A549 (cell line): ENCODE measurements at regions not wholly inside any gene's neighbourhood (a gene's known extent, or its start where the extent isn't known, plus 50 kb on each side); places are given as distances from the start of the nearest gene placed in this dataset.

Source experiments
- ATAC-seq, 2 experiments: fragments of 200-7000 bp in 1 of 2; fragments of >200 bp in 1 of 2; cut with Nextera tagmentation in 1 of 2; cut with Tn5 transposase in 1 of 2; 3 replicates each; pipeline versions ENCODE4 v1.8.0 to v1.9.1; 2018 to 2020; ENCODE audit warnings: mild to moderate bottlenecking in 1 of 2, moderate library complexity in 1 of 2
- CTCF ChIA-PET: fragments of 300-600 bp; sonication (Branson Sonifier 250); formaldehyde crosslinking; extraction: SDS; loops from one replicate; lab custom pipeline; 2021; ENCODE audit warnings: antibody characterized with exemption, inconsistent platforms; lab: Yijun Ruan, JAX
- POLR2A ChIA-PET: fragments of 350-600 bp; formaldehyde crosslinking; extraction: SDS; loops from one replicate; lab custom pipeline; 2021; ENCODE audit warnings: antibody characterized with exemption, inconsistent platforms; lab: Yijun Ruan, JAX
- DNase-seq, 2 experiments: peaks; one replicate each; pipeline versions ENCODE4 v3.0.0 to v3.0.0-alpha.2; 2011 to 2016; ENCODE audit warnings: low read depth in 1 of 2, low spot score in 1 of 2
- FAIRE-seq: peaks from 2 replicates; lab custom pipeline; 2011; peaks lifted over from hg19 to GRCh38; lab: Jason Lieb, UNC
- H3K27ac ChIP-seq, 2 experiments: fragments of >200 bp; sonication (Bioruptor Twin); formaldehyde crosslinking; 3 replicates each; pipeline ENCODE4 v1.5.1; 2016 to 2017
- H3K4me1 ChIP-seq: fragments of >200 bp; sonication (Bioruptor Twin); formaldehyde crosslinking; 3 replicates; pipeline ENCODE4 v1.6.1; 2016
- H3K4me2 ChIP-seq: fragments of >200 bp; sonication (Bioruptor Twin); formaldehyde crosslinking; 3 replicates; pipeline ENCODE4 v1.6.1; 2016
- H3K4me3 ChIP-seq: fragments of >200 bp; sonication (Bioruptor Twin); formaldehyde crosslinking; 3 replicates; pipeline ENCODE4 v1.5.1; 2016
- H3K9me3 ChIP-seq: fragments of >200 bp; sonication (Bioruptor Twin); formaldehyde crosslinking; 3 replicates; pipeline ENCODE4 v1.6.1; 2016
- CBX2 ChIP-seq: fragments of 200-600 bp; sonication (generic); IDR thresholded peaks from 2 replicates; pipeline ENCODE4 v1.6.1; 2016; ENCODE audit warnings: low read depth, mild to moderate bottlenecking, borderline replicate concordance
- CBX8 ChIP-seq: fragments of 200-600 bp; sonication (generic); IDR thresholded peaks from 2 replicates; pipeline ENCODE4 v1.6.1; 2016
- CHD4 ChIP-seq: fragments of 200-600 bp; sonication (generic); IDR thresholded peaks from 2 replicates; pipeline ENCODE4 v1.6.1; 2016; ENCODE audit warnings: antibody characterized with exemption, mild to moderate bottlenecking, borderline replicate concordance
- EHMT2 ChIP-seq: fragments of 200-600 bp; sonication (generic); IDR thresholded peaks from 2 replicates; pipeline ENCODE4 v1.6.1; 2016; ENCODE audit warnings: antibody characterized with exemption, low read depth, mild to moderate bottlenecking, moderate library complexity
- EP300 ChIP-seq, 2 experiments: fragments of >200 bp; sonication (Bioruptor Twin); formaldehyde crosslinking; IDR thresholded peaks; 2 replicates in 1 of 2; 3 replicates in 1 of 2; pipeline ENCODE4 v1.6.1; 2016 to 2017
- FOSB ChIP-seq: fragments of 250-450 bp; sonication (Bioruptor Pico); IDR thresholded peaks from 2 replicates; pipeline ENCODE4 v1.5.0; 2020; ENCODE audit warnings: mild to moderate bottlenecking, moderate library complexity
- FOSL2 ChIP-seq, 2 experiments: fragments of 450-650 bp in 1 of 2; fragments of >200 bp in 1 of 2; sonication (Bioruptor Twin) in 1 of 2; formaldehyde crosslinking; IDR thresholded peaks; 2 replicates each; pipeline versions ENCODE4 v1.5.0 to v1.6.1; 2016 to 2020; ENCODE audit warnings: mild to moderate bottlenecking in 1 of 2, moderate library complexity in 1 of 2
- HDAC2 ChIP-seq: fragments of 200-600 bp; sonication (generic); IDR thresholded peaks from 2 replicates; pipeline ENCODE4 v1.6.1; 2016
- HEYL ChIP-seq: fragments of 250-450 bp; sonication (Bioruptor Pico); IDR thresholded peaks from 2 replicates; pipeline ENCODE4 v1.8.0; 2021; ENCODE audit warnings: mild to moderate bottlenecking, moderate library complexity
- HOXB13 ChIP-seq: fragments of 250-450 bp; sonication (Bioruptor Pico); IDR thresholded peaks from 2 replicates; pipeline ENCODE4 v1.5.0; 2020; ENCODE audit warnings: low read depth, mild to moderate bottlenecking, moderate library complexity
- KDM1A ChIP-seq: fragments of 200-600 bp; sonication (generic); IDR thresholded peaks from 2 replicates; pipeline ENCODE4 v1.6.1; 2016; ENCODE audit warnings: low read depth, mild to moderate bottlenecking
- KDM5A ChIP-seq: fragments of 200-600 bp; sonication (generic); IDR thresholded peaks from 2 replicates; pipeline ENCODE4 v1.6.1; 2016; ENCODE audit warnings: antibody characterized with exemption, mild to moderate bottlenecking
- MAFK ChIP-seq: fragments of 450-650 bp; IDR thresholded peaks from 2 replicates; pipeline ENCODE4 v1.6.1; 2014; ENCODE audit not compliant: partially characterized antibody
- MAZ ChIP-seq: fragments of 150-350 bp; IDR thresholded peaks from 2 replicates; pipeline ENCODE4 v1.6.1; 2014; ENCODE audit warnings: antibody characterized with exemption, low read depth, low read length, borderline replicate concordance
- NPAS2 ChIP-seq: fragments of 250-450 bp; sonication (Bioruptor Pico); IDR thresholded peaks from 2 replicates; pipeline ENCODE4 v1.8.0; 2022; ENCODE audit warnings: mild to moderate bottlenecking, moderate library complexity, borderline replicate concordance
- RCOR1 ChIP-seq: fragments of 150-350 bp; IDR thresholded peaks from 2 replicates; pipeline ENCODE4 v1.6.1; 2014; ENCODE audit warnings: antibody characterized with exemption, low read length, low read depth
- SMC3 ChIP-seq: fragments of >200 bp; sonication (Bioruptor Twin); formaldehyde crosslinking; IDR thresholded peaks from 3 replicates; pipeline ENCODE4 v1.6.1; 2018; ENCODE audit warnings: inconsistent platforms
- SREBF2 ChIP-seq: fragments of 450-650 bp; IDR thresholded peaks from 2 replicates; pipeline ENCODE4 v1.6.1; 2014; ENCODE audit warnings: mild to moderate bottlenecking, moderate library complexity
- TFCP2L1 ChIP-seq: fragments of 250-450 bp; sonication (Bioruptor Pico); IDR thresholded peaks from 2 replicates; pipeline ENCODE4 v1.5.0; 2021; ENCODE audit warnings: mild to moderate bottlenecking
- TP53 ChIP-seq: fragments of 250-450 bp; sonication (Bioruptor Pico); IDR thresholded peaks from 2 replicates; pipeline ENCODE4 v1.5.0; 2021; ENCODE audit warnings: mild to moderate bottlenecking, moderate library complexity
- ZC3H11A ChIP-seq: fragments of 450-650 bp; IDR thresholded peaks from 2 replicates; pipeline ENCODE4 v1.6.1; 2014; ENCODE audit warnings: antibody characterized with exemption, mild to moderate bottlenecking
- WGBS: methylation state at CpG from one replicate; pipeline ENCODE4 v1.1.6; 2017; ENCODE audit errors: missing lambda C conversion rate; 5-methylcytosine and 5-hydroxymethylcytosine counted together
- TF ChIP-seq, protein P1 (sequence below): fragments of 450-650 bp; IDR thresholded peaks from 2 replicates; pipeline ENCODE4 v1.6.1; 2014; ENCODE audit warnings: antibody characterized with exemption
- TF ChIP-seq, protein P2 (sequence below): IDR thresholded peaks from 2 replicates; pipeline ENCODE4 v1.6.1; 2012; ENCODE audit warnings: low read depth, borderline replicate concordance
- TF ChIP-seq, protein P3 (sequence below): fragments of 150-350 bp; IDR thresholded peaks from 2 replicates; pipeline ENCODE4 v1.6.1; 2014; ENCODE audit warnings: low read depth, mild to moderate bottlenecking, low read length
- TF ChIP-seq, protein P4 (sequence below): fragments of >200 bp; sonication (Bioruptor Twin); formaldehyde crosslinking; IDR thresholded peaks from 3 replicates; pipeline ENCODE4 v1.5.1; 2016

DNA sequence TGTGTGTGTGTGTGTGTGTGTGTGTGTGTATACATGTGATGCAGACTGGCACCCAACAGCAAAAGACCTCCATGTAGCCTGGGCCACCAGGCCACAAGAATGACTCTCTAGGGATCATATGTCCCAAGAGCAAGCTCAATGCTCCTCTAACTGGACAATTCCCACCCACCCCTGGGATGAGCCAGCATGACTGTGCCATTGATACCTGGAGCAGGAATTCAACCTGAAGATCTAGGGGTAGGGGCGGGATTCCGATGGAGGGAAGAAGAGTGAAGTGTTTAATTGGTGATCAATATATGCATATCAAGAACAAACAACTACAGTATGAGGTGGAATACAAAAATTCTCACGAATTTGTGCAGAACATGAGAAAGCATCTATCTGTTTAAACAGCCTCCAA, 136.2 kb downstream of the PSMG1 start:
- ATAC-seq (no peak), DNase-seq (no peak), FAIRE-seq (no peak)
- H3K4me1 ChIP-seq: no peaks in the 10 kb centered on the region
- no peak overlapping the region for H3K4me3 ChIP-seq
- POLR2A ChIA-PET: no interaction called here
- 62% methylated on average over 3 of the region's 3 CpGs for WGBS
- H3K9me3 ChIP-seq: no peaks in the 10 kb centered on the region
- TF ChIP-seq CHD4: no peak
- TF ChIP-seq, all 56 proteins: peak for 0
- no peak overlapping the region for H3K27ac ChIP-seq
- H3K4me2 ChIP-seq: no peak overlapping the region
- CTCF ChIA-PET: interaction anchor here (0.6 kb wide), 1 partner anchor 43 kb away, joined by 3 read pairs; no protein-coding TSS in a partner anchor

DNA sequence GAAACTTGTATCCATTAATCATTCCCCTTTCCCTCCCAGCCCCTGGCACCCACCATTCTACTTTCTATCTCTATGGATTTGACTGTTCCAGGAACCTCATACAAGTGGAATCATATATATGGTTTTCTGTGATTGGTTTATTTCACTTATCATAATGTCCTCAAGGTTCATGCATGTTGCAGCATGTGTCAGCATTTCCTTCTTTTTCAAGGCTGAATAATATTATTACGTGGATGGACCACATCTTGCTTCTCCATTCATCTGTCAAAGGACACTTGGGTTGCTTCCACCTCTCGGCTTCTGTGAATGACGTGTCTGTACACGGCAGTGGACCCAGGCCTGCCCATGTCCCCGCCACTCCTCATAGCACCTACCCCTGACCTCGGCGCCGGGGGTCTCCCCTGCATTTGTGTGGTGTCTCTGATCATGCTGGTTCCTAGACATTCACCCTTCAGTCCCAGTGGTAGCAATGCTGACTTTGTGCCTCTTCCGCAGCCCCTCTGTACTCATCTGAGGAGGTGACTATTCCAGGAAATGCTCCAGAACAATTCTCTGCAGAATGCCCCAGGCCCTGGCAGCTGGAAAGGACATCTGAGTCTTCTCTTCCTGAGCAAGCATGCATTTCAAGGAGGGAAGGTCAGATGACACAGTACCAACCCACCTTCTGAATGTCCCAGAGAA, 136.9 kb downstream of the PSMG1 start:
- H3K4me2 ChIP-seq: no peak overlapping the region
- 91% methylated on average over 9 of the region's 9 CpGs for WGBS
- ATAC-seq (no peak), FAIRE-seq (no peak), DNase-seq (no peak)
- H3K4me3 ChIP-seq: no peak overlapping the region
- no peak overlapping the region for H3K27ac ChIP-seq
- CTCF ChIA-PET: no interaction called here
- no peaks in the 10 kb centered on the region for H3K9me3 ChIP-seq
- POLR2A ChIA-PET: no interaction called here
- H3K4me1 ChIP-seq: no peaks in the 10 kb centered on the region
- TF ChIP-seq NPAS2 (CRISPR knock-in tag): no peak
- TF ChIP-seq KDM5A: no peak
- no peak for TF ChIP-seq SREBF2
- no peak for TF ChIP-seq CBX2
- TF ChIP-seq MAFK: no peak
- no peak for TF ChIP-seq RCOR1
- TF ChIP-seq, protein P1, sequence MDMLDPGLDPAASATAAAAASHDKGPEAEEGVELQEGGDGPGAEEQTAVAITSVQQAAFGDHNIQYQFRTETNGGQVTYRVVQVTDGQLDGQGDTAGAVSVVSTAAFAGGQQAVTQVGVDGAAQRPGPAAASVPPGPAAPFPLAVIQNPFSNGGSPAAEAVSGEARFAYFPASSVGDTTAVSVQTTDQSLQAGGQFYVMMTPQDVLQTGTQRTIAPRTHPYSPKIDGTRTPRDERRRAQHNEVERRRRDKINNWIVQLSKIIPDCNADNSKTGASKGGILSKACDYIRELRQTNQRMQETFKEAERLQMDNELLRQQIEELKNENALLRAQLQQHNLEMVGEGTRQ: no peak
- TF ChIP-seq CBX8: no peak
- no peak for TF ChIP-seq HEYL (CRISPR knock-in tag)
- TF ChIP-seq TFCP2L1 (CRISPR knock-in tag): no peak
- TF ChIP-seq TP53 (CRISPR knock-in tag): no peak
- no peak for TF ChIP-seq FOSB (CRISPR knock-in tag)
- no peak for TF ChIP-seq EP300 (IDR thresholded peaks at IDR 0.05)
- no peak for TF ChIP-seq FOSL2 (IDR thresholded peaks at IDR 0.05)
- TF ChIP-seq FOSL2 (CRISPR knock-in tag; IDR thresholded peaks at IDR 0.05): no peak
- no peak for TF ChIP-seq CHD4

DNA sequence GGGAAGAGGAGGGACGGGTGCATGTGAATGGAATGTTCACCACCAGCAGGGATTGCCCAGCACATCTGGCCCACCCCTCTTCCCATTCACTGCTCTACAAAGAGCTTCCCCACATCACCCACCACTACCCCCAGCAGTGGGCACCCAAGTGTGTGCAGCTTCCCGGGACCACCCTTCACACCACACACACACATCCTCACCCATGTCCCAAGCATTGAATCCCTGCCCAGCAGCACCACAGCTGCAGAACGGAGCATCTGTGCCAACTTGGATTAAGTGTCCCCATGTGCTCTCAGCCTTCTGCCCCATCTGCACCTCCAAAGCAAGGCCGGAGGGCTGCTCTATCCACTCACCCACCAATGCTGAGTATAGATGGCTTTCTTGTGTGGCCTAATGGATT, 141.4 kb downstream of the PSMG1 start:
- no peak overlapping the region for H3K27ac ChIP-seq
- no peak overlapping the region for H3K4me3 ChIP-seq
- FAIRE-seq (no peak), ATAC-seq (no peak), DNase-seq (no peak)
- no peak overlapping the region for H3K4me2 ChIP-seq
- 75% methylated on average over 4 of the region's 4 CpGs for WGBS
- TF ChIP-seq HOXB13 (no peak), SMC3 (no peak), ZC3H11A (no peak), CBX8 (no peak), MAZ (no peak), EHMT2 (no peak), HDAC2 (no peak), KDM1A (no peak)
- TF ChIP-seq, protein P2, sequence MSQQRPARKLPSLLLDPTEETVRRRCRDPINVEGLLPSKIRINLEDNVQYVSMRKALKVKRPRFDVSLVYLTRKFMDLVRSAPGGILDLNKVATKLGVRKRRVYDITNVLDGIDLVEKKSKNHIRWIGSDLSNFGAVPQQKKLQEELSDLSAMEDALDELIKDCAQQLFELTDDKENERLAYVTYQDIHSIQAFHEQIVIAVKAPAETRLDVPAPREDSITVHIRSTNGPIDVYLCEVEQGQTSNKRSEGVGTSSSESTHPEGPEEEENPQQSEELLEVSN: no peak
- TF ChIP-seq, protein P3, sequence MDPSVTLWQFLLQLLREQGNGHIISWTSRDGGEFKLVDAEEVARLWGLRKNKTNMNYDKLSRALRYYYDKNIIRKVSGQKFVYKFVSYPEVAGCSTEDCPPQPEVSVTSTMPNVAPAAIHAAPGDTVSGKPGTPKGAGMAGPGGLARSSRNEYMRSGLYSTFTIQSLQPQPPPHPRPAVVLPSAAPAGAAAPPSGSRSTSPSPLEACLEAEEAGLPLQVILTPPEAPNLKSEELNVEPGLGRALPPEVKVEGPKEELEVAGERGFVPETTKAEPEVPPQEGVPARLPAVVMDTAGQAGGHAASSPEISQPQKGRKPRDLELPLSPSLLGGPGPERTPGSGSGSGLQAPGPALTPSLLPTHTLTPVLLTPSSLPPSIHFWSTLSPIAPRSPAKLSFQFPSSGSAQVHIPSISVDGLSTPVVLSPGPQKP: no peak
- TF ChIP-seq, protein P4, sequence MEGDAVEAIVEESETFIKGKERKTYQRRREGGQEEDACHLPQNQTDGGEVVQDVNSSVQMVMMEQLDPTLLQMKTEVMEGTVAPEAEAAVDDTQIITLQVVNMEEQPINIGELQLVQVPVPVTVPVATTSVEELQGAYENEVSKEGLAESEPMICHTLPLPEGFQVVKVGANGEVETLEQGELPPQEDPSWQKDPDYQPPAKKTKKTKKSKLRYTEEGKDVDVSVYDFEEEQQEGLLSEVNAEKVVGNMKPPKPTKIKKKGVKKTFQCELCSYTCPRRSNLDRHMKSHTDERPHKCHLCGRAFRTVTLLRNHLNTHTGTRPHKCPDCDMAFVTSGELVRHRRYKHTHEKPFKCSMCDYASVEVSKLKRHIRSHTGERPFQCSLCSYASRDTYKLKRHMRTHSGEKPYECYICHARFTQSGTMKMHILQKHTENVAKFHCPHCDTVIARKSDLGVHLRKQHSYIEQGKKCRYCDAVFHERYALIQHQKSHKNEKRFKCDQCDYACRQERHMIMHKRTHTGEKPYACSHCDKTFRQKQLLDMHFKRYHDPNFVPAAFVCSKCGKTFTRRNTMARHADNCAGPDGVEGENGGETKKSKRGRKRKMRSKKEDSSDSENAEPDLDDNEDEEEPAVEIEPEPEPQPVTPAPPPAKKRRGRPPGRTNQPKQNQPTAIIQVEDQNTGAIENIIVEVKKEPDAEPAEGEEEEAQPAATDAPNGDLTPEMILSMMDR: no peak
- ChIA-PET POLR2A (no interaction called here), CTCF (no interaction called here)
- H3K4me1 ChIP-seq: no peaks in the 10 kb centered on the region
- no peaks in the 10 kb centered on the region for H3K9me3 ChIP-seq
